HEK293 (cell line): ENCODE measurements at regions not wholly inside any gene's neighbourhood (a gene's known extent, or its start where the extent isn't known, plus 50 kb on each side); places are given as distances from the start of the nearest gene placed in this dataset.

ENCODE experiments used
- CTCF ChIP-seq: fragments of 450-650 bp; formaldehyde crosslinking; IDR thresholded peaks from 2 replicates; pipeline ENCODE4 v1.5.1; 2016; ENCODE audit warnings: missing biosample characterization, missing genetic modification characterization
- FEZF1 ChIP-seq: fragments of 450-650 bp; formaldehyde crosslinking; IDR thresholded peaks from 2 replicates; pipeline ENCODE4 v1.5.1; 2016; ENCODE audit warnings: missing biosample characterization, missing genetic modification characterization
- PBX3 ChIP-seq: sonication (generic); formaldehyde crosslinking; IDR thresholded peaks from 2 replicates; pipeline ENCODE4 v1.8.1; 2022; ENCODE audit warnings: mild to moderate bottlenecking, moderate library complexity, missing genetic modification reagents
- PRDM6 ChIP-seq: fragments of 450-650 bp; formaldehyde crosslinking; IDR thresholded peaks from 2 replicates; pipeline ENCODE4 v1.5.1; 2017; ENCODE audit warnings: missing biosample characterization, missing genetic modification characterization
- REPIN1 ChIP-seq: fragments of 450-650 bp; formaldehyde crosslinking; IDR thresholded peaks from 2 replicates; pipeline ENCODE4 v1.5.1; 2017; ENCODE audit warnings: missing biosample characterization, missing genetic modification characterization, low read depth
- ZNF791 ChIP-seq: fragments of 450-650 bp; formaldehyde crosslinking; IDR thresholded peaks from 2 replicates; pipeline ENCODE4 v1.5.1; 2016; ENCODE audit warnings: missing biosample characterization, missing genetic modification characterization

- TF ChIP-seq CTCF (tag by site-specific recombination) (no peak), PBX3 (CRISPR knock-in tag) (no peak), REPIN1 (tag by site-specific recombination) (no peak), PRDM6 (tag by site-specific recombination) (no peak), ZNF791 (tag by site-specific recombination) (no peak), FEZF1 (tag by site-specific recombination) (no peak)
Measured at GRCh38 chr16:73124097-73124652, 76.2 kb upstream of the ZFHX3 start.
